CD4-positive, alpha-beta T cell treated with Interleukin-1 beta for 1 hour (primary cell): ENCODE measurements at regions not wholly inside any gene's neighbourhood (a gene's known extent, or its start where the extent isn't known, plus 50 kb on each side); places are given as distances from the start of the nearest gene placed in this dataset.
"Not testable (repeated sequence)": the region's sequence is repeated elsewhere in the genome, so short reads cannot be mapped to it uniquely, and the experiment has no call there.

Source experiments
- DNase-seq, 2 donors: peaks; one replicate each; pipeline ENCODE4 v3.0.0-alpha.2; 2020 to 2022

GRCh38 chr14:100421756-100422470 is 98.8 kb downstream of the SLC25A47 start:
- no peak for DNase-seq

GRCh38 chr14:100422556-100423316 is 99.6 kb downstream of the SLC25A47 start:
- no peak for DNase-seq

- no peak for DNase-seq
Measured at GRCh38 chr14:100423317-100424010, 100.3 kb downstream of the SLC25A47 start.

- DNase-seq = peak in 1 of 2 donors; percentile 55
Measured at GRCh38 chr14:100424504-100425428, 101.6 kb downstream of the SLC25A47 start.

GRCh38 chr14:100425429-100425827 is 102.3 kb downstream of the SLC25A47 start:
- no peak for DNase-seq

- no peak for DNase-seq
Measured at GRCh38 chr14:100426314-100426713, 103.2 kb downstream of the SLC25A47 start.

- DNase-seq = no peak
Measured at GRCh38 chr14:100427166-100427565, 104.0 kb downstream of the SLC25A47 start.

GRCh38 chr14:100428727-100429126 is 105.6 kb downstream of the SLC25A47 start:
- DNase-seq = no peak

- no peak for DNase-seq
Measured at GRCh38 chr14:100429537-100429936, 106.4 kb downstream of the SLC25A47 start.

GRCh38 chr14:100430571-100430970 is 107.4 kb downstream of the SLC25A47 start:
- no peak for DNase-seq

GRCh38 chr14:100431461-100431860 is 108.3 kb downstream of the SLC25A47 start:
- DNase-seq = not testable (repeated sequence)

- DNase-seq = no peak
Measured at GRCh38 chr14:100432652-100433427, 109.7 kb downstream of the SLC25A47 start.

- DNase-seq = no peak
Measured at GRCh38 chr14:100433428-100433814, 110.3 kb downstream of the SLC25A47 start.

GRCh38 chr14:100434033-100434601 is 111.0 kb downstream of the SLC25A47 start:
- DNase-seq = no peak

- DNase-seq = no peak
Measured at GRCh38 chr14:100434911-100435438, 111.8 kb downstream of the SLC25A47 start.

- no peak for DNase-seq
Measured at GRCh38 chr14:100435459-100435858, 112.3 kb downstream of the SLC25A47 start.

- DNase-seq = no peak
Measured at GRCh38 chr14:100436745-100437406, 113.7 kb downstream of the SLC25A47 start.

GRCh38 chr14:100438271-100438670 is 115.1 kb downstream of the SLC25A47 start:
- DNase-seq = no peak

- no peak for DNase-seq
Measured at GRCh38 chr14:100438678-100439592, 115.8 kb downstream of the SLC25A47 start.
